Ecto neural progenitor cell (in vitro differentiated cells): ENCODE measurements at regions not wholly inside any gene's neighbourhood (a gene's known extent, or its start where the extent isn't known, plus 50 kb on each side); places are given as distances from the start of the nearest gene placed in this dataset.
"Not testable (repeated sequence)": the region's sequence is repeated elsewhere in the genome, so short reads cannot be mapped to it uniquely, and the experiment has no call there.

Experiments
- DNase-seq: peaks from one replicate; pipeline ENCODE4 v3.0.0-alpha.2; 2018; ENCODE audit warnings: low spot score

GRCh38 chrX:128619490-128619889 lies 567.3 kb upstream of the ACTRT1 start:
- no peak for DNase-seq

- DNase-seq = no peak
Observed at GRCh38 chrX:128616933-128617332, 564.7 kb upstream of the ACTRT1 start.

- not testable (repeated sequence) for DNase-seq
Observed at GRCh38 chrX:128606817-128607216, 554.6 kb upstream of the ACTRT1 start.

GRCh38 chrX:128606357-128606756 lies 554.2 kb upstream of the ACTRT1 start:
- DNase-seq = not testable (repeated sequence)

- no peak for DNase-seq
Observed at GRCh38 chrX:128601706-128602105, 549.5 kb upstream of the ACTRT1 start.

- no peak for DNase-seq
Observed at GRCh38 chrX:128599632-128600031, 547.4 kb upstream of the ACTRT1 start.

- DNase-seq = no peak
Observed at GRCh38 chrX:128582036-128582435, 529.8 kb upstream of the ACTRT1 start.

- no peak for DNase-seq
Observed at GRCh38 chrX:128581615-128582014, 529.4 kb upstream of the ACTRT1 start.

- no peak for DNase-seq
Observed at GRCh38 chrX:128543114-128543513, 490.9 kb upstream of the ACTRT1 start.

GRCh38 chrX:128518508-128518907 lies 466.3 kb upstream of the ACTRT1 start:
- no peak for DNase-seq

GRCh38 chrX:128517691-128518090 lies 465.5 kb upstream of the ACTRT1 start:
- DNase-seq = no peak

- DNase-seq = no peak
Observed at GRCh38 chrX:128504496-128504895, 452.3 kb upstream of the ACTRT1 start.

- DNase-seq = no peak
Observed at GRCh38 chrX:128464116-128464515, 411.9 kb upstream of the ACTRT1 start.

GRCh38 chrX:128460835-128461234 lies 408.6 kb upstream of the ACTRT1 start:
- DNase-seq = no peak

- DNase-seq = no peak
Observed at GRCh38 chrX:128458888-128459287, 406.7 kb upstream of the ACTRT1 start.

- DNase-seq = no peak
Observed at GRCh38 chrX:128457674-128458073, 405.5 kb upstream of the ACTRT1 start.

- no peak for DNase-seq
Observed at GRCh38 chrX:128439159-128439558, 387.0 kb upstream of the ACTRT1 start.

- DNase-seq = no peak
Observed at GRCh38 chrX:128438082-128438481, 385.9 kb upstream of the ACTRT1 start.

- no peak for DNase-seq
Observed at GRCh38 chrX:128436397-128437103, 384.3 kb upstream of the ACTRT1 start.

GRCh38 chrX:128425546-128425945 lies 373.3 kb upstream of the ACTRT1 start:
- DNase-seq = no peak

GRCh38 chrX:128408842-128409241 lies 356.6 kb upstream of the ACTRT1 start:
- no peak for DNase-seq

- no peak for DNase-seq
Observed at GRCh38 chrX:128396601-128397000, 344.4 kb upstream of the ACTRT1 start.

- not testable (repeated sequence) for DNase-seq
Observed at GRCh38 chrX:128383846-128384245, 331.6 kb upstream of the ACTRT1 start.

- no peak for DNase-seq
Observed at GRCh38 chrX:128365492-128365891, 313.3 kb upstream of the ACTRT1 start.
